Loucy (cell line): ENCODE measurements at regions not wholly inside any gene's neighbourhood (a gene's known extent, or its start where the extent isn't known, plus 50 kb on each side); places are given as distances from the start of the nearest gene placed in this dataset.
A peak's percentile ranks its signal among the peaks of the same experiment; 100 is the strongest.

Experiments
- H2AFZ ChIP-seq: fragments of 200-600 bp; sonication (generic); 2 replicates; pipeline ENCODE4 v1.6.0; 2016; ENCODE audit warnings: antibody characterized with exemption, mild to moderate bottlenecking, low read length, moderate library complexity
- H3F3A ChIP-seq: fragments of 200-600 bp; 2 replicates; pipeline ENCODE4 v1.6.0; 2016; ENCODE audit warnings: antibody characterized with exemption, low read depth, mild to moderate bottlenecking
- H3K27me3 ChIP-seq: fragments of 200-600 bp; sonication (generic); 2 replicates; pipeline ENCODE4 v1.6.1; 2014; ENCODE audit warnings: low read length, mild to moderate bottlenecking; ENCODE audit not compliant: insufficient read depth, poor library complexity, severe bottlenecking
- H3K36me3 ChIP-seq: fragments of 200-600 bp; sonication (generic); 2 replicates; pipeline ENCODE4 v1.6.1; 2016; ENCODE audit warnings: low read length; ENCODE audit not compliant: insufficient read depth
- H3K4me1 ChIP-seq: fragments of 200-600 bp; sonication (generic); 2 replicates; pipeline ENCODE4 v1.5.1; 2014; ENCODE audit warnings: low read length, mild to moderate bottlenecking; ENCODE audit not compliant: insufficient read depth, poor library complexity, severe bottlenecking
- H3K4me2 ChIP-seq: fragments of 200-600 bp; sonication (generic); 2 replicates; pipeline ENCODE4 v1.6.0; 2014; ENCODE audit warnings: antibody characterized with exemption, low read length, low read depth, mild to moderate bottlenecking; ENCODE audit not compliant: poor library complexity, severe bottlenecking
- H3K4me3 ChIP-seq: fragments of 200-600 bp; sonication (generic); 2 replicates; pipeline ENCODE4 v1.5.1; 2014; ENCODE audit warnings: low read length, mild to moderate bottlenecking, mixed read lengths; ENCODE audit not compliant: poor library complexity, severe bottlenecking
- H3K79me2 ChIP-seq: fragments of 200-600 bp; sonication (generic); 2 replicates; pipeline ENCODE4 v1.6.1; 2014; ENCODE audit warnings: low read length; ENCODE audit not compliant: insufficient read depth
- H3K9ac ChIP-seq: fragments of 200-600 bp; sonication (generic); 2 replicates; pipeline ENCODE4 v1.6.0; 2014; ENCODE audit warnings: mild to moderate bottlenecking, low read depth, low read length, moderate library complexity; ENCODE audit not compliant: poor library complexity, severe bottlenecking
- H3K9me2 ChIP-seq: fragments of 200-600 bp; sonication (generic); replicated peaks from 2 replicates; pipeline ENCODE4 v1.6.1; 2016; ENCODE audit warnings: low read depth, low read length, mixed read lengths
- H3K9me3 ChIP-seq: fragments of 200-600 bp; sonication (generic); 2 replicates; pipeline ENCODE4 v1.6.1; 2014; ENCODE audit warnings: mild to moderate bottlenecking, antibody characterized with exemption, low read length, low read depth; ENCODE audit not compliant: insufficient read depth
- H4K20me1 ChIP-seq: fragments of 200-600 bp; sonication (generic); 2 replicates; pipeline ENCODE4 v1.6.0; 2014; ENCODE audit warnings: antibody characterized with exemption, low read length, mild to moderate bottlenecking; ENCODE audit not compliant: insufficient read depth, poor library complexity, severe bottlenecking
- EZH2phosphoT487 ChIP-seq: fragments of 200-600 bp; IDR thresholded peaks from 2 replicates; pipeline ENCODE4 v1.6.1; 2018; ENCODE audit warnings: antibody characterized with exemption, mild to moderate bottlenecking, moderate library complexity, borderline replicate concordance
- TF ChIP-seq, protein P1 (sequence below): fragments of 200-600 bp; sonication (generic); conservative IDR thresholded peaks from 2 replicates; pipeline ENCODE4 v1.5.1; 2014; ENCODE audit warnings: mild to moderate bottlenecking, antibody characterized with exemption, low read length

- Histone ChIP-seq H2AFZ (no peak overlapping the region; the same call in 1 of the 2 replicates), H3K4me3 (no peak overlapping the region), H3F3A (no peaks in the 10 kb centered on the region), H3K4me1 (peaks cover 46% of the 10 kb centered on the region), H3K27me3 (no peaks in the 10 kb centered on the region), H3K4me2 (peak overlapping the region; percentile 47), H3K36me3 (no peaks in the 10 kb centered on the region), H3K79me2 (no peaks in the 10 kb centered on the region), H3K9ac (peak overlapping the region; percentile 11), H3K9me2 (no peaks in the 10 kb centered on the region), H4K20me1 (no peaks in the 10 kb centered on the region), H3K9me3 (no peaks in the 10 kb centered on the region)
- TF ChIP-seq EZH2phosphoT487, result no peak
- TF ChIP-seq, protein P1, sequence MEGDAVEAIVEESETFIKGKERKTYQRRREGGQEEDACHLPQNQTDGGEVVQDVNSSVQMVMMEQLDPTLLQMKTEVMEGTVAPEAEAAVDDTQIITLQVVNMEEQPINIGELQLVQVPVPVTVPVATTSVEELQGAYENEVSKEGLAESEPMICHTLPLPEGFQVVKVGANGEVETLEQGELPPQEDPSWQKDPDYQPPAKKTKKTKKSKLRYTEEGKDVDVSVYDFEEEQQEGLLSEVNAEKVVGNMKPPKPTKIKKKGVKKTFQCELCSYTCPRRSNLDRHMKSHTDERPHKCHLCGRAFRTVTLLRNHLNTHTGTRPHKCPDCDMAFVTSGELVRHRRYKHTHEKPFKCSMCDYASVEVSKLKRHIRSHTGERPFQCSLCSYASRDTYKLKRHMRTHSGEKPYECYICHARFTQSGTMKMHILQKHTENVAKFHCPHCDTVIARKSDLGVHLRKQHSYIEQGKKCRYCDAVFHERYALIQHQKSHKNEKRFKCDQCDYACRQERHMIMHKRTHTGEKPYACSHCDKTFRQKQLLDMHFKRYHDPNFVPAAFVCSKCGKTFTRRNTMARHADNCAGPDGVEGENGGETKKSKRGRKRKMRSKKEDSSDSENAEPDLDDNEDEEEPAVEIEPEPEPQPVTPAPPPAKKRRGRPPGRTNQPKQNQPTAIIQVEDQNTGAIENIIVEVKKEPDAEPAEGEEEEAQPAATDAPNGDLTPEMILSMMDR, result no peak
Observed at GRCh38 chr5:67301285-67301903, 104.8 kb upstream of the CD180 start.

DNA sequence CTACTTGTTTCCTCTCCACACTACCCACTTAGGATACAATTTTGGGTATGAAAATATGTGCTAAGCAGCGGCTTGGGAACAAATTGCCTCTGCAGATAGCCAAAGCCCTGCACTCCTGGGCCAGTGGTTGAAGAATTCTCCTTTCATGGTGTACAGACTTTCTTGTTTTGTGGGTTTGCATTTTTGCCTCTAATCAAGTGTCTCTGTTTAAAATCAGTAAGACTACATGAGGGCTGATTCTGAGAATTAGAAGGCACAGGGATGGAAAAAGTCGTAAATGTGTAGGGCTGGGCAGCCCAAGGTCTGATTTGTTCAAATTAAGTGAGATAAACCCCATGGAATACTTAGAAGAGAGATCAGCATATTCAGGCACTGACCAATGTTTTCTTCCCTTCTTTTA, 103.7 kb upstream of the CD180 start:
- H2AFZ ChIP-seq, result no peak overlapping the region
- H3K4me2 ChIP-seq, result no peak overlapping the region
- no peak overlapping the region for H3K4me3 ChIP-seq
- no peak overlapping the region for H3K9ac ChIP-seq
- H3K9me2 ChIP-seq, result no peaks in the 10 kb centered on the region
- H3F3A ChIP-seq, result no peaks in the 10 kb centered on the region
- H3K36me3 ChIP-seq, result no peaks in the 10 kb centered on the region
- no peaks in the 10 kb centered on the region for H3K27me3 ChIP-seq
- H3K79me2 ChIP-seq, result no peaks in the 10 kb centered on the region
- TF ChIP-seq, protein P1, result no peak
- TF ChIP-seq EZH2phosphoT487, result no peak
- no peaks in the 10 kb centered on the region for H3K9me3 ChIP-seq
- peaks cover 37% of the 10 kb centered on the region for H3K4me1 ChIP-seq
- H4K20me1 ChIP-seq, result no peaks in the 10 kb centered on the region

- Histone ChIP-seq H3K9me3 (no peaks in the 10 kb centered on the region), H3K9ac (no peak overlapping the region), H3K36me3 (no peaks in the 10 kb centered on the region), H3K4me2 (no peak overlapping the region), H3F3A (no peaks in the 10 kb centered on the region), H3K4me3 (no peak overlapping the region), H4K20me1 (no peaks in the 10 kb centered on the region), H2AFZ (no peak overlapping the region), H3K9me2 (no peaks in the 10 kb centered on the region), H3K27me3 (no peaks in the 10 kb centered on the region), H3K79me2 (no peaks in the 10 kb centered on the region), H3K4me1 (peaks cover 37% of the 10 kb centered on the region)
- TF ChIP-seq, protein P1, result no peak
- no peak for TF ChIP-seq EZH2phosphoT487
Observed at GRCh38 chr5:67299231-67299735, 102.7 kb upstream of the CD180 start.
